Trophoblast cell (in vitro differentiated cells and primary cell): ENCODE measurements at regions not wholly inside any gene's neighbourhood (a gene's known extent, or its start where the extent isn't known, plus 50 kb on each side); places are given as distances from the start of the nearest gene placed in this dataset.

Experiments
- DNase-seq, 2 donors: peaks; one replicate each; pipeline ENCODE4 v3.0.0-alpha.2; 2016
- H2AFZ ChIP-seq: 2 replicates; pipeline ENCODE4 v1.6.1; 2013; ENCODE audit warnings: low read length, moderate library complexity, mild to moderate bottlenecking; ENCODE audit not compliant: insufficient read depth, poor library complexity
- H2AK5ac ChIP-seq: 2 replicates; pipeline ENCODE4 v1.6.1; 2013; ENCODE audit warnings: mild to moderate bottlenecking, low read length
- H2BK120ac ChIP-seq: 2 replicates; pipeline ENCODE4 v1.6.1; 2013; ENCODE audit warnings: low read length, mild to moderate bottlenecking, moderate library complexity; ENCODE audit not compliant: insufficient read depth, poor library complexity
- H2BK12ac ChIP-seq: 2 replicates; pipeline ENCODE4 v1.6.1; 2013; ENCODE audit warnings: mild to moderate bottlenecking, low read length, moderate library complexity
- H2BK5ac ChIP-seq: 2 replicates; pipeline ENCODE4 v1.6.1; 2013; ENCODE audit warnings: low read length, low read depth, moderate library complexity, mild to moderate bottlenecking; ENCODE audit not compliant: poor library complexity
- H3K14ac ChIP-seq: 2 replicates; pipeline ENCODE4 v1.6.1; 2013; ENCODE audit warnings: mild to moderate bottlenecking, low read length
- H3K18ac ChIP-seq: 2 replicates; pipeline ENCODE4 v1.6.1; 2013; ENCODE audit warnings: mild to moderate bottlenecking, low read length
- H3K23ac ChIP-seq: 2 replicates; pipeline ENCODE4 v1.6.1; 2013; ENCODE audit warnings: low read length
- H3K27ac ChIP-seq: 2 replicates; pipeline ENCODE4 v1.5.1; 2013; ENCODE audit warnings: low read depth, mild to moderate bottlenecking, inconsistent platforms, low read length, moderate library complexity
- H3K27me3 ChIP-seq: 2 replicates; pipeline ENCODE4 v1.6.1; 2013; ENCODE audit warnings: inconsistent platforms, mild to moderate bottlenecking, low read length, moderate library complexity; ENCODE audit not compliant: insufficient read depth
- H3K36me3 ChIP-seq, 2 experiments: 1 replicate in 1 of 2; 2 replicates in 1 of 2; pipeline ENCODE4 v1.6.1; 2013; ENCODE audit warnings: low read length in 2 of 2, mild to moderate bottlenecking in 2 of 2, moderate library complexity in 1 of 2; ENCODE audit not compliant: insufficient read depth in 2 of 2, control insufficient read depth in 1 of 2
- H3K4ac ChIP-seq: 2 replicates; pipeline ENCODE4 v1.6.1; 2013; ENCODE audit warnings: low read depth, mild to moderate bottlenecking, low read length, moderate library complexity
- H3K4me1 ChIP-seq, 2 experiments: 1 replicate in 1 of 2; 2 replicates in 1 of 2; pipeline ENCODE4 v1.6.1; 2013; ENCODE audit warnings: low read length in 2 of 2, mild to moderate bottlenecking in 2 of 2, moderate library complexity in 1 of 2; ENCODE audit not compliant: insufficient read depth in 2 of 2, control insufficient read depth in 1 of 2
- H3K4me2 ChIP-seq: 2 replicates; pipeline ENCODE4 v1.6.1; 2013; ENCODE audit warnings: inconsistent platforms, mild to moderate bottlenecking, low read length, moderate library complexity
- H3K4me3 ChIP-seq: 2 replicates; pipeline ENCODE4 v1.5.1; 2013; ENCODE audit warnings: mild to moderate bottlenecking, low read depth, low read length, inconsistent platforms
- H3K79me1 ChIP-seq: one replicate; pipeline ENCODE4 v1.6.1; 2013; ENCODE audit warnings: low read length
- H3K79me2 ChIP-seq: 2 replicates; pipeline ENCODE4 v1.6.1; 2013; ENCODE audit warnings: low read length, mild to moderate bottlenecking; ENCODE audit not compliant: control insufficient read depth, insufficient read depth, poor library complexity
- H3K9ac ChIP-seq: 2 replicates; pipeline ENCODE4 v1.6.1; 2013; ENCODE audit warnings: mild to moderate bottlenecking, low read length
- H3K9me3 ChIP-seq: 2 replicates; pipeline ENCODE4 v1.6.1; 2013; ENCODE audit warnings: low read depth, mild to moderate bottlenecking, control low read depth, inconsistent platforms, low read length; ENCODE audit not compliant: insufficient read depth
- H4K12ac ChIP-seq: 2 replicates; pipeline ENCODE4 v1.6.1; 2013; ENCODE audit warnings: low read depth, mild to moderate bottlenecking, low read length, moderate library complexity
- H4K8ac ChIP-seq: 2 replicates; pipeline ENCODE4 v1.6.1; 2013; ENCODE audit warnings: low read depth, mild to moderate bottlenecking, low read length, moderate library complexity
- H4K91ac ChIP-seq: one replicate; pipeline ENCODE4 v1.6.1; 2013; ENCODE audit warnings: low read depth, mild to moderate bottlenecking, low read length, moderate library complexity
- WGBS: extraction: QIAGEN DNeasy Blood & Tissue Kit; methylation state at CpG from one replicate; pipeline ENCODE4 v1.1.7; 2013; ENCODE audit warnings: missing lambda C conversion rate; ENCODE audit not compliant: insufficient read length, insufficient coverage; ENCODE audit errors: extremely low coverage; 5-methylcytosine and 5-hydroxymethylcytosine counted together

DNA sequence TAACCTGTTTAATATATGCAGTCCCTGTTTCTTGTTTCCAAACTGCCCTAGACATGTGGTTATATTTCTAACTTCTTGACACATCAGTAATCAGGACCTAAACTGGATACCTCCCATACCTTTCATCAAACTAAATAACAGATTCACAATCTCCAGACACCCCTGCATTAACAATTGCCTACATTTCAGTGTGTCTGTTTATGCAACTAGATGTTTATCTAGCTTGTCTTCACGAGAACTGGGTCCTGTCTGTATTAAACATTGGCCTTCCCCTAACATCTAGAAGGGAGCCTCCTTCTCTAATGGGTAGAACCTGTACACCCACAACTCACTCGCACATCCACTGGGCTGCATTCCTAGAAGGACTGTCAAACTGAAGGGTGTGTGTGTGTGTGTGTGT, 683.7 kb upstream of the FZD8 start:
- Histone ChIP-seq H3K4ac (no peak overlapping the region), H3K14ac (no peak overlapping the region), H3K9me3 (no peaks in the 10 kb centered on the region), H3K23ac (no peak overlapping the region), H3K36me3 (no peaks in the 10 kb centered on the region), H3K27ac (no peak overlapping the region), H4K91ac (no peak overlapping the region), H4K8ac (no peak overlapping the region), H4K12ac (no peak overlapping the region), H3K79me2 (no peaks in the 10 kb centered on the region), H2BK120ac (no peak overlapping the region), H2BK5ac (no peak overlapping the region), H2AFZ (no peak overlapping the region), H3K27me3 (no peaks in the 10 kb centered on the region), H3K9ac (no peak overlapping the region), H3K4me3 (no peak overlapping the region), H3K4me2 (no peak overlapping the region), H2AK5ac (no peak overlapping the region), H3K4me1 (peaks cover 2 to 3% of the 10 kb centered on the region in 2 experiments), H2BK12ac (no peak overlapping the region), H3K79me1 (peaks cover 3% of the 10 kb centered on the region), H3K18ac (no peak overlapping the region)
- WGBS = no CpG with 5 or more reads among the region's 2 CpGs
- no peak for DNase-seq

DNA sequence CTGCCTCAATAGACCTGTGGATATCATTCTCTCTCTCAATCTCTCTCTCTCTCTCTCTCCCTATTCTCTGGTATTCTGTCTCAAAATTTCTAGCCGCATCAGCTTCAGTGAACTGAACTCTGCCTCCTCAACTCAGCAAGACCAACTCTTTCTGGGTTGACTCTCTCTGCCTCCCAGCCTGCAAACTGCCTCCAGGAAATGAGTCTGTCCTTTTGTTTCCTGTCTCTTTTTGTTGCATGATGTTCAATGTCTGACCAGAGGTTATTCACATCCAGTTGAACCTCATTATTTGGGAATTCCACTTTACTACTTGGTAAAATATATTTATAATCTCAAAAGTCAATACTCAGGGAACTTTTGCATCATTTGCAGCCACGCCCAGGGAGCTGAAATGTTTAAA, 682.7 kb upstream of the FZD8 start:
- no peaks in the 10 kb centered on the region for H3K9me3 ChIP-seq
- DNase-seq = no peak
- no peak overlapping the region for H4K91ac ChIP-seq
- no peak overlapping the region for H3K14ac ChIP-seq
- H3K36me3 ChIP-seq = no peaks in the 10 kb centered on the region
- H2AFZ ChIP-seq = no peak overlapping the region
- H3K4me2 ChIP-seq = no peak overlapping the region
- no peak overlapping the region for H2AK5ac ChIP-seq
- H4K8ac ChIP-seq = no peak overlapping the region
- H3K4me3 ChIP-seq = no peak overlapping the region
- H3K9ac ChIP-seq = no peak overlapping the region
- peaks cover 5% of the 10 kb centered on the region in 2 experiments for H3K4me1 ChIP-seq
- no peak overlapping the region for H3K18ac ChIP-seq
- peaks cover 3% of the 10 kb centered on the region for H3K79me1 ChIP-seq
- no peak overlapping the region for H2BK5ac ChIP-seq
- H2BK12ac ChIP-seq = no peak overlapping the region
- no peaks in the 10 kb centered on the region for H3K79me2 ChIP-seq
- no peak overlapping the region for H4K12ac ChIP-seq
- no peak overlapping the region for H3K27ac ChIP-seq
- H2BK120ac ChIP-seq = no peak overlapping the region
- H3K27me3 ChIP-seq = no peaks in the 10 kb centered on the region
- no peak overlapping the region for H3K4ac ChIP-seq
- H3K23ac ChIP-seq = no peak overlapping the region
- no CpG with 5 or more reads among the region's 2 CpGs for WGBS

DNA sequence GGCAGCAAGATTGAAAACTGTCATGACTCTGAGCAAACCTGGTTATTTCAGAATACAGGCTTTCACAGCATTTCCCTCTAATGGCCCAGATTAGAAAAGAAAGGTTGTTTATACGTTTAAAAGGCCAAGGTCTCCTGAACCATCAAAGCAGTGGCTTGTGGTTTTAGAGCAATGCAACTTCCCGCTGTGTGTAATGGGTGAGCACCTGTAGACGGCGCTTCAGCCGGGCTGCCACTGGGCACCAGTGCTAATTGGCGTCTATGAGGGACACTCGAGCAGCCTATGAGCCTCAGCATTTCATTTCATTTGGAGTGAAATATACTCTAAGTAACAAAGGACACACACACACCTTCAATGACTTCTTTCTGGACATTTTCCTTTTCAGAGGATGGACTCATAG, 671.0 kb upstream of the FZD8 start:
- Histone ChIP-seq H3K9ac (no peak overlapping the region), H2AFZ (no peak overlapping the region), H4K8ac (no peak overlapping the region), H3K4me3 (peak overlapping the region; percentile 54), H2BK12ac (no peak overlapping the region), H4K91ac (no peak overlapping the region), H3K79me1 (no peaks in the 10 kb centered on the region), H2AK5ac (no peak overlapping the region), H2BK120ac (no peak overlapping the region), H3K23ac (no peak overlapping the region), H4K12ac (no peak overlapping the region), H3K18ac (no peak overlapping the region), H3K9me3 (no peaks in the 10 kb centered on the region), H3K36me3 (no peaks in the 10 kb centered on the region), H3K27ac (no peak overlapping the region), H3K4me1 (no peaks in the 10 kb centered on the region), H3K27me3 (no peaks in the 10 kb centered on the region), H3K14ac (no peak overlapping the region), H3K79me2 (no peaks in the 10 kb centered on the region), H3K4ac (no peak overlapping the region), H3K4me2 (no peak overlapping the region), H2BK5ac (no peak overlapping the region)
- WGBS = no CpG with 5 or more reads among the region's 7 CpGs
- no peak for DNase-seq

DNA sequence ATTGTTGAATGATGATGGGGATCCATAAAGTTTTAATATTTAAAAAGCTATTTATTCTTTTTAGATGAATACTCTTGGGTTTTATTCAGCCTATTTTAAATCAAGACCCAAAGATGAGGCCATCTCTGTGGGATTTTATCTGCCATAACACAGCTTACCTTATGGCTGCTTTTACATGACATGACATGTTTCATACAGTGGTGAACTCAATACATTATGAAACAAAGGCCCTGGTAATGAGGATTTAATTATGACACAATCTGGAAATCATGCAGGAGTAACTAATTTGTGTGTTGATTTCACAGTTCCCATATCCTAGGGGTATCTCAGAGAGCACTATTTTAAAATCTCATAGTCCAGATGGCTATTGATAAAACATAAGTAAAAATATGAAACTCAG, 661.8 kb upstream of the FZD8 start:
- Histone ChIP-seq H3K18ac (no peak overlapping the region), H3K14ac (no peak overlapping the region), H3K23ac (no peak overlapping the region), H3K9ac (no peak overlapping the region), H2BK120ac (no peak overlapping the region), H3K27me3 (no peaks in the 10 kb centered on the region), H4K12ac (no peak overlapping the region), H2BK5ac (no peak overlapping the region), H2BK12ac (no peak overlapping the region), H3K9me3 (no peaks in the 10 kb centered on the region), H3K79me1 (no peaks in the 10 kb centered on the region), H3K36me3 (no peaks in the 10 kb centered on the region), H3K4ac (no peak overlapping the region), H2AK5ac (no peak overlapping the region), H3K79me2 (no peaks in the 10 kb centered on the region), H3K4me1 (no peaks in the 10 kb centered on the region), H3K4me3 (no peak overlapping the region), H4K91ac (no peak overlapping the region), H2AFZ (no peak overlapping the region), H3K4me2 (no peak overlapping the region), H3K27ac (no peak overlapping the region), H4K8ac (no peak overlapping the region)
- DNase-seq = no peak

DNA sequence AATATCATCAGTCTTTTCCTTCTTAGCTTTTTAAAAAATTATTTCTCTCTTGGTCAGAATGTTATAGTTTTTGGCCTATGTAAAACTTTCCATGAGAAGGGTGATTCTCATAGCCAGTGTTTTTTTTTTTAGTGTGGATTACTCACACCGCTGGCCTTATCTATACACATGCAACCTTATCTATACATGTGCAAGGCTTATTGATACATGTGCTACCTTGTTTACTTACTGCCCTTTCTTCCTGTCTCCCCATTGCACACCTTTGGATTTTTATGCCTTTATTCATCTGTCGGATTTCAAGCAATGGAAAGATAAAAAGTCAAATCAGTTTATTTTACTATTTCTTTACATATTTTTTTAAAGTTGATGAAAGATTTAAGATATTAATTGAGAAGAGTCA, 660.0 kb upstream of the FZD8 start:
- H3K18ac ChIP-seq = no peak overlapping the region
- no peaks in the 10 kb centered on the region for H3K36me3 ChIP-seq
- H4K8ac ChIP-seq = no peak overlapping the region
- no peak overlapping the region for H2AFZ ChIP-seq
- H3K4me1 ChIP-seq = no peaks in the 10 kb centered on the region
- no peak overlapping the region for H3K4me2 ChIP-seq
- no peak overlapping the region for H2BK120ac ChIP-seq
- H3K27ac ChIP-seq = no peak overlapping the region
- no peak overlapping the region for H3K9ac ChIP-seq
- no CpG with 5 or more reads among the region's 2 CpGs for WGBS
- no peaks in the 10 kb centered on the region for H3K27me3 ChIP-seq
- H3K9me3 ChIP-seq = no peaks in the 10 kb centered on the region
- H3K4me3 ChIP-seq = no peak overlapping the region
- H3K79me1 ChIP-seq = no peaks in the 10 kb centered on the region
- no peak overlapping the region for H2BK12ac ChIP-seq
- no peaks in the 10 kb centered on the region for H3K79me2 ChIP-seq
- no peak overlapping the region for H3K23ac ChIP-seq
- no peak overlapping the region for H2AK5ac ChIP-seq
- H2BK5ac ChIP-seq = no peak overlapping the region
- H3K4ac ChIP-seq = no peak overlapping the region
- DNase-seq = no peak
- no peak overlapping the region for H4K12ac ChIP-seq
- H3K14ac ChIP-seq = no peak overlapping the region
- no peak overlapping the region for H4K91ac ChIP-seq
